GM06990 (cell line): ENCODE measurements at regions not wholly inside any gene's neighbourhood (a gene's known extent, or its start where the extent isn't known, plus 50 kb on each side); places are given as distances from the start of the nearest gene placed in this dataset.

ENCODE experiments used
- DNase-seq: peaks from one replicate; pipeline ENCODE4 v3.0.0-alpha.2; 2011; ENCODE audit not compliant: insufficient read length; ENCODE audit errors: extremely low read depth
- H3K27me3 ChIP-seq: replicated peaks from 2 replicates; pipeline ENCODE4 v1.6.0; 2011; ENCODE audit warnings: low read length; ENCODE audit not compliant: control insufficient read depth, insufficient read depth
- H3K36me3 ChIP-seq: 2 replicates; pipeline ENCODE4 v1.5.1; 2011; ENCODE audit warnings: low read length; ENCODE audit not compliant: control insufficient read depth, insufficient read depth
- H3K4me3 ChIP-seq: replicated peaks from 2 replicates; pipeline ENCODE4 v1.5.1; 2011; ENCODE audit warnings: low read depth, mild to moderate bottlenecking, control low read depth, low read length
- CTCF ChIP-seq: IDR thresholded peaks from 2 replicates; pipeline ENCODE4 v1.5.1; 2011; ENCODE audit warnings: low read length, control low read depth, mild to moderate bottlenecking, inconsistent platforms; ENCODE audit not compliant: insufficient read depth, poor library complexity, severe bottlenecking

GRCh38 chr10:120406376-120406775 is 50.7 kb upstream of the PLPP4 start:
- TF ChIP-seq CTCF: no peak
- H3K4me3 ChIP-seq: no peak overlapping the region
- no peaks in the 10 kb centered on the region for H3K36me3 ChIP-seq
- H3K27me3 ChIP-seq: no peaks in the 10 kb centered on the region; the same call in none of the 2 replicates
- no peak for DNase-seq
